ENCODE measurements at regions not wholly inside any gene's neighbourhood (a gene's known extent, or its start where the extent isn't known, plus 50 kb on each side); places are given as distances from the start of the nearest gene placed in this dataset.

- DNase-seq (ENCODE audit: low spot score in 2 of 2): no peak
- WGBS, 2 donors: 86 to 89% methylated on average over 3 of the region's 3 CpGs
- peaks cover 0 to 8% (median 0%) of the 10 kb centered on the region in 4 donors for H3K4me1 ChIP-seq
These were observed 89.3 kb upstream of the ENPP6 start for GRCh38 chr4:184306949-184307348.

GRCh38 chr4:184306470-184306869 is 88.8 kb upstream of the ENPP6 start:
- no peak overlapping the region for H3K4me3 ChIP-seq
- H3K36me3 ChIP-seq: no peaks in the 10 kb centered on the region
- H3K27ac ChIP-seq: no peak overlapping the region
- DNase-seq (ENCODE audit: low spot score in 2 of 2): no peak
- 93% methylated on average over 1 of the region's 1 CpG for WGBS, 2 donors
- H3K9me3 ChIP-seq: peaks cover 0 to 4% (median 0%) of the 10 kb centered on the region in 4 donors
- TF ChIP-seq CTCF (IDR thresholded peaks at IDR 0.05) (no peak), POLR2A (IDR thresholded peaks at IDR 0.05) (no peak), EP300 (IDR thresholded peaks at IDR 0.05) (no peak)
- H3K27me3 ChIP-seq: no peaks in the 10 kb centered on the region
- peaks cover 0 to 8% (median 0%) of the 10 kb centered on the region in 4 donors for H3K4me1 ChIP-seq

More at GRCh38 chr4:184306949-184307348, 89.3 kb upstream of the ENPP6 start:
- Histone ChIP-seq H3K4me3 (no peak overlapping the region), H3K27me3 (no peaks in the 10 kb centered on the region), H3K27ac (no peak overlapping the region), H3K9me3 (peaks cover 0 to 4% (median 0%) of the 10 kb centered on the region in 4 donors), H3K36me3 (no peaks in the 10 kb centered on the region)
- TF ChIP-seq EP300 (IDR thresholded peaks at IDR 0.05): no peak
- no peak for TF ChIP-seq POLR2A (IDR thresholded peaks at IDR 0.05)
- no peak for TF ChIP-seq CTCF (IDR thresholded peaks at IDR 0.05)

GRCh38 chr4:184300816-184301215 is 83.1 kb upstream of the ENPP6 start:
- H3K4me1 ChIP-seq: no peaks in the 10 kb centered on the region

GRCh38 chr4:184298254-184298653 is 80.6 kb upstream of the ENPP6 start:
- WGBS, 2 donors: 42 to 49% methylated on average over 3 of the region's 3 CpGs
- no peak for TF ChIP-seq EP300 (IDR thresholded peaks at IDR 0.05)
- TF ChIP-seq POLR2A (IDR thresholded peaks at IDR 0.05): no peak
- TF ChIP-seq CTCF (IDR thresholded peaks at IDR 0.05): no peak
- Histone ChIP-seq H3K4me1 (peaks cover 0 to 5% (median 0%) of the 10 kb centered on the region in 4 donors), H3K27ac (no peak overlapping the region), H3K4me3 (no peak overlapping the region), H3K27me3 (no peaks in the 10 kb centered on the region), H3K36me3 (no peaks in the 10 kb centered on the region), H3K9me3 (peaks cover 0 to 4% (median 0%) of the 10 kb centered on the region in 4 donors)
- no peak for DNase-seq (ENCODE audit: low spot score in 2 of 2)

More at GRCh38 chr4:184300816-184301215, 83.1 kb upstream of the ENPP6 start:
- TF ChIP-seq EP300 (IDR thresholded peaks at IDR 0.05) (no peak), POLR2A (IDR thresholded peaks at IDR 0.05) (no peak), CTCF (IDR thresholded peaks at IDR 0.05) (no peak)
- 98% methylated on average over 6 of the region's 6 CpGs for WGBS, 2 donors
- Histone ChIP-seq H3K27ac (no peak overlapping the region), H3K36me3 (no peaks in the 10 kb centered on the region), H3K9me3 (peaks cover 0 to 4% (median 0%) of the 10 kb centered on the region in 4 donors), H3K27me3 (no peaks in the 10 kb centered on the region), H3K4me3 (no peak overlapping the region)
- no peak for DNase-seq (ENCODE audit: low spot score in 2 of 2)

GRCh38 chr4:184295206-184295605 is 77.5 kb upstream of the ENPP6 start:
- WGBS, 2 donors: 89 to 92% methylated on average over 4 of the region's 4 CpGs
- no peak overlapping the region for H3K4me3 ChIP-seq
- H3K27ac ChIP-seq: no peak overlapping the region
- H3K4me1 ChIP-seq: peaks cover 0 to 10% (median 0%) of the 10 kb centered on the region in 4 donors
- H3K36me3 ChIP-seq: no peaks in the 10 kb centered on the region
- H3K9me3 ChIP-seq: peaks cover 0 to 4% (median 0%) of the 10 kb centered on the region in 4 donors
- TF ChIP-seq EP300 (IDR thresholded peaks at IDR 0.05): no peak
- TF ChIP-seq POLR2A (IDR thresholded peaks at IDR 0.05): no peak
- no peak for TF ChIP-seq CTCF (IDR thresholded peaks at IDR 0.05)
- no peak for DNase-seq (ENCODE audit: low spot score in 2 of 2)
- H3K27me3 ChIP-seq: no peaks in the 10 kb centered on the region
